Colonic mucosa (tissue), 4 donors: ENCODE measurements at regions not wholly inside any gene's neighbourhood (a gene's known extent, or its start where the extent isn't known, plus 50 kb on each side); places are given as distances from the start of the nearest gene placed in this dataset.

Experiments used
- DNase-seq: peaks from one replicate; pipeline ENCODE4 v3.0.0-alpha.2; 2020
- H3K27ac ChIP-seq: fragments of 200-600 bp; one replicate; pipeline ENCODE4 v1.8.0; 2021
- H3K27me3 ChIP-seq: fragments of 200-600 bp; one replicate; pipeline ENCODE4 v1.8.0; 2021
- H3K36me3 ChIP-seq: fragments of 200-600 bp; one replicate; pipeline ENCODE4 v1.8.0; 2021
- H3K4me1 ChIP-seq: fragments of 200-600 bp; one replicate; pipeline ENCODE4 v1.8.0; 2021; ENCODE audit warnings: mild to moderate bottlenecking
- H3K4me3 ChIP-seq: fragments of 200-600 bp; one replicate; pipeline ENCODE4 v1.8.0; 2021
- H3K9ac ChIP-seq, 2 donors: one replicate each; pipeline ENCODE4 v1.7.0; 2013; ENCODE audit warnings: control low read depth in 2 of 2, low read depth in 2 of 2, low read length in 2 of 2
- H3K9me3 ChIP-seq: fragments of 200-600 bp; one replicate; pipeline ENCODE4 v1.8.0; 2021
- CTCF ChIP-seq: fragments of 200-600 bp; IDR thresholded peaks from one replicate; pipeline ENCODE4 v1.8.0; 2022; ENCODE audit warnings: antibody characterized with exemption, mild to moderate bottlenecking
- intact Hi-C: fragments of 100-400 bp; cut with DNase I; formaldehyde crosslinking; loops from one replicate; pipeline ENCODE4 v1.14.1; 2022
- donor health status: healthy.
- donor health status: DM: no; HTN: no; CAD: no.
- donor health status: DM: no; HTN: no; CAD: no.

GRCh38 chr20:60804918-60805630, 447.0 kb upstream of the CDH4 start:
- intact Hi-C loops, result no loop called here
- no peak for DNase-seq
- Histone ChIP-seq H3K27me3 (no peaks in the 10 kb centered on the region), H3K4me1 (no peaks in the 10 kb centered on the region), H3K36me3 (no peaks in the 10 kb centered on the region), H3K27ac (no peak overlapping the region), H3K9ac (no peak overlapping the region), H3K4me3 (no peak overlapping the region), H3K9me3 (no peaks in the 10 kb centered on the region)
- no peak for TF ChIP-seq CTCF

GRCh38 chr20:60806354-60806753, 445.7 kb upstream of the CDH4 start:
- DNase-seq, result no peak
- Histone ChIP-seq H3K36me3 (no peaks in the 10 kb centered on the region), H3K27me3 (no peaks in the 10 kb centered on the region), H3K27ac (no peak overlapping the region), H3K9ac (no peak overlapping the region), H3K4me3 (no peak overlapping the region), H3K4me1 (no peaks in the 10 kb centered on the region), H3K9me3 (no peaks in the 10 kb centered on the region)
- TF ChIP-seq CTCF, result no peak
- intact Hi-C loops, result no loop called here

DNA sequence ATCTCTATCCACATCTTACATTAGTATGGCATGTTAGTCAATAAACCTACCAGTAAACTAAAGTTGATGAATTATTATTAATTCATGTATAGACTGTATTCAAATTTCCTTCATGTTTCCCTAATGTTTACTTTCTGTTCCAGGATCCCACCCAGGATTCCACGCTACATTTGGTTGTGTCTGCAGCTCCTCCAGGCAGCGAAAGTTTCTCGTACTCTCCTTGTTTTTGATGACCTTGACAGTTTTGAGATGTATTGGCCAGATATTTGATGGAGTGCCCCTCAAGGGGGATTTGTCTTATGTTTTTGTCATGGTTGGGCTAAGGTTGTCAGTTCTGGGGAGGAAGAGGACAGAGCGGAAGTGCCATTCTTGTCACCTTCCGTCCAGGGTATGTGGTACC, 445.2 kb upstream of the CDH4 start:
- no peak for DNase-seq
- no peaks in the 10 kb centered on the region for H3K9me3 ChIP-seq
- H3K4me1 ChIP-seq, result no peaks in the 10 kb centered on the region
- no peaks in the 10 kb centered on the region for H3K36me3 ChIP-seq
- TF ChIP-seq CTCF, result no peak
- no peak overlapping the region for H3K9ac ChIP-seq
- no peaks in the 10 kb centered on the region for H3K27me3 ChIP-seq
- H3K27ac ChIP-seq, result no peak overlapping the region
- intact Hi-C loops, result no loop called here
- no peak overlapping the region for H3K4me3 ChIP-seq

DNA sequence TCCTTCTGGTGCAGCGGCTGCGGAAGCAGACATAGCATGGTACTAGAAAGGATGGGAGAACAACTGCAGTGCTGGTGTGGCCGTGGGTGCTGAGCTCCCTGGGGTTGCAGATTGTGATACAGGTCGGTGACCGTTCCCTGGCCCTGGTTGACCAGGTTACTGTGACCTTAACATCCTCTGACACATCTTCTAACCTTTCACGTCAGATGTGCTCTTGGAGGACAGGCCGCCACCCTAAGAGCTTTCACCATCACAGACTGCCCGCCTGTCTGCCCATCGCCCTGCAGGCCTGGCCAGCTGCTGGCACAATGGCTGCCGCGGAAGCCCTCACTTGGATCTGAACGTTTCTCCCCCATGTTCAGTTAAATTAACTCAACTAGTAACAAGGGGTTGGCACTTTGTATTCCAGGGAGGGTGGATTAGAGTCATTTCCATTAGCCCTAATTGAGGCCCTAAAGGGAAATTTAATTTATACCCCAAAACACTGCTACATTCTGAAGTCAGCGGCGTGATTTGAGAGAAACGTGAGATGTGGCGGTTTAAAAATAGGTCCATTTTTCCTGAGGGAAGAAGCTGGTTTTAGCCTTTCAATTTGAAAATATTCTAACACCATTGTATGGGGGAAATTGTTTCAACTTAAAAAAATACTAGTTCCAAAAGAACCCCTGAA, 443.9 kb upstream of the CDH4 start:
- intact Hi-C loops, result no loop called here
- Histone ChIP-seq H3K9me3 (no peaks in the 10 kb centered on the region), H3K27ac (no peak overlapping the region), H3K9ac (no peak overlapping the region), H3K4me1 (no peaks in the 10 kb centered on the region), H3K36me3 (no peaks in the 10 kb centered on the region), H3K4me3 (no peak overlapping the region), H3K27me3 (no peaks in the 10 kb centered on the region)
- no peak for DNase-seq
- no peak for TF ChIP-seq CTCF

- Histone ChIP-seq H3K27me3 (no peaks in the 10 kb centered on the region), H3K27ac (no peak overlapping the region), H3K4me1 (no peaks in the 10 kb centered on the region), H3K36me3 (no peaks in the 10 kb centered on the region), H3K9ac (no peak overlapping the region), H3K4me3 (no peak overlapping the region), H3K9me3 (no peaks in the 10 kb centered on the region)
- no peak for TF ChIP-seq CTCF
- DNase-seq, result no peak
- intact Hi-C loops, result no loop called here
Measured at GRCh38 chr20:60808701-60809100, 443.4 kb upstream of the CDH4 start.
